ENCODE measurements at regions not wholly inside any gene's neighbourhood (a gene's known extent, or its start where the extent isn't known, plus 50 kb on each side); places are given as distances from the start of the nearest gene placed in this dataset.

GRCh38 chr16:26231647-26232046, 539.9 kb downstream of the HS3ST4 start:
- Histone ChIP-seq H3K4me3 (no peak overlapping the region), H3K4me2 (no peak overlapping the region), H3F3A (ENCODE audit: low read depth) (no peaks in the 10 kb centered on the region), H3K9ac (no peak overlapping the region), H3K9me3 (ENCODE audit: low read depth) (no peaks in the 10 kb centered on the region), H3K27ac (no peak overlapping the region), H3K36me3 (no peaks in the 10 kb centered on the region), H4K20me1 (ENCODE audit: low read depth) (no peaks in the 10 kb centered on the region), H3K79me2 (ENCODE audit: low read depth) (no peaks in the 10 kb centered on the region), H2AFZ (replicated peaks) (no peak overlapping the region), H3K27me3 (no peaks in the 10 kb centered on the region), H3K4me1 (no peaks in the 10 kb centered on the region)
- no peak for DNase-seq (ENCODE audit: low spot score)
- H3K4me3 Mint-ChIP-seq = no peak overlapping the region
- H3K36me3 Mint-ChIP-seq = no peaks in the 10 kb centered on the region
- no peak for TF ChIP-seq EZH2phosphoT487 (IDR thresholded peaks at IDR 0.05)
- no peak for TF ChIP-seq CTCF (IDR thresholded peaks at IDR 0.05)
- TF ChIP-seq EZH2 (IDR thresholded peaks at IDR 0.05) = no peak
- H3K27ac Mint-ChIP-seq = no peak overlapping the region
- H3K27me3 Mint-ChIP-seq (ENCODE audit: insufficient read depth, low read depth) = peaks cover 2% of the 10 kb centered on the region
- no peaks in the 10 kb centered on the region for H3K4me1 Mint-ChIP-seq
- no peaks in the 10 kb centered on the region for H3K9me3 Mint-ChIP-seq

DNA sequence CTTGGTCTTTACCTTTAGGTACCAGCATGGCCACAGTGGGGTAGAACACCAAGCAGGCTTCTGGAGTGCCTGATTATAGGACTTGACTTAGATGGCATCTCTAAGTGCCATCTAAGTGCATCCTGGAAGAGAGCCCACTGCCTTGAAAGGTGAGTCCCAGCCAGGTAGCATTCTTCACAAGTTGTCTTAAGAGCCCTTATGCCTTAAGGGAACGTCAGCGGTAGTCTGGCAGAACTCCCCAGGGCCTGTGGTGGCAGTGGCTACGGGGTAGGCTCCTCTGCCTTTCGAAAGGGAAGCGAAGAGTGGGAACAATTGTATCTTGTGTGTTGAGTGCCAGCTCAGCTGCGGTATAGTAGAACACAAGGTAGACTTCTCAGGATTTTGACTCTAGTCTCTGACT, 549.0 kb downstream of the HS3ST4 start:
- H3K4me3 ChIP-seq = no peak overlapping the region
- Mint-ChIP-seq H3K4me1 (no peaks in the 10 kb centered on the region), H3K36me3 (peaks cover 5% of the 10 kb centered on the region), H3K27me3 (ENCODE audit: insufficient read depth, low read depth) (peaks cover 3% of the 10 kb centered on the region), H3K4me3 (no peak overlapping the region), H3K9me3 (peaks cover 32% of the 10 kb centered on the region), H3K27ac (no peak overlapping the region)
- H2AFZ ChIP-seq (replicated peaks) = no peak overlapping the region
- no peak for TF ChIP-seq EZH2phosphoT487 (IDR thresholded peaks at IDR 0.05)
- H3K27ac ChIP-seq = no peak overlapping the region
- no peak overlapping the region for H3K4me2 ChIP-seq
- H4K20me1 ChIP-seq (ENCODE audit: low read depth) = no peaks in the 10 kb centered on the region
- H3K9ac ChIP-seq = no peak overlapping the region
- no peaks in the 10 kb centered on the region for H3K79me2 ChIP-seq (ENCODE audit: low read depth)
- peaks cover 9% of the 10 kb centered on the region for H3K9me3 ChIP-seq (ENCODE audit: low read depth)
- H3F3A ChIP-seq (ENCODE audit: low read depth) = no peaks in the 10 kb centered on the region
- H3K36me3 ChIP-seq = peaks cover 5% of the 10 kb centered on the region
- no peaks in the 10 kb centered on the region for H3K27me3 ChIP-seq
- H3K4me1 ChIP-seq = no peaks in the 10 kb centered on the region
- no peak for DNase-seq (ENCODE audit: low spot score)

DNA sequence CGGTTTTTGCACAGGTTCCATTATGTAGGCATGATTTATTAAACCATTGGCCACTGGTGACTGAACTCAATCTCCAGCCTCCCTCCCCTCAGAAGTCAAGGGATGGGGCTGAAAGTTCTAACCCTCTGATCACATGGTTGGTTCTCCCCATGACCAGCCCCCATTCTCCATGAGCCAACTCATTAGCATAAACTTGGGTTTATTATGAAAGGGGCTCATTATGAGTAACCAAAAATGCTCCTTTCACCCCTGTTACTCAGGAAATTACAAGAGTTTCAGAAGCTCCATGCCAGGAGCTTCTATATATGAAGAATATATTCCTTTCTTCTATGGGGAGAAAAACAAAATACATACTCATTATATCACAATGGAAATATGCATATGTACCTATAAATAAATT, 555.3 kb downstream of the HS3ST4 start:
- Mint-ChIP-seq H3K36me3 (peaks cover 5% of the 10 kb centered on the region), H3K27ac (no peak overlapping the region), H3K4me1 (no peaks in the 10 kb centered on the region), H3K4me3 (no peak overlapping the region), H3K27me3 (ENCODE audit: insufficient read depth, low read depth) (no peaks in the 10 kb centered on the region), H3K9me3 (peaks cover 30% of the 10 kb centered on the region)
- no peak for TF ChIP-seq EZH2phosphoT487 (IDR thresholded peaks at IDR 0.05)
- TF ChIP-seq EZH2 (IDR thresholded peaks at IDR 0.05) = no peak
- no peak for TF ChIP-seq CTCF (IDR thresholded peaks at IDR 0.05)
- H2AFZ ChIP-seq (replicated peaks) = no peak overlapping the region
- no peak overlapping the region for H3K27ac ChIP-seq
- peaks cover 5% of the 10 kb centered on the region for H3K36me3 ChIP-seq
- no peak overlapping the region for H3K9ac ChIP-seq
- no peak for DNase-seq (ENCODE audit: low spot score)
- no peaks in the 10 kb centered on the region for H3K79me2 ChIP-seq (ENCODE audit: low read depth)
- H4K20me1 ChIP-seq (ENCODE audit: low read depth) = no peaks in the 10 kb centered on the region
- H3K27me3 ChIP-seq = no peaks in the 10 kb centered on the region
- H3K4me1 ChIP-seq = no peaks in the 10 kb centered on the region
- H3F3A ChIP-seq (ENCODE audit: low read depth) = no peaks in the 10 kb centered on the region
- no peak overlapping the region for H3K4me2 ChIP-seq
- peaks cover 9% of the 10 kb centered on the region for H3K9me3 ChIP-seq (ENCODE audit: low read depth)
- H3K4me3 ChIP-seq = no peak overlapping the region

DNA sequence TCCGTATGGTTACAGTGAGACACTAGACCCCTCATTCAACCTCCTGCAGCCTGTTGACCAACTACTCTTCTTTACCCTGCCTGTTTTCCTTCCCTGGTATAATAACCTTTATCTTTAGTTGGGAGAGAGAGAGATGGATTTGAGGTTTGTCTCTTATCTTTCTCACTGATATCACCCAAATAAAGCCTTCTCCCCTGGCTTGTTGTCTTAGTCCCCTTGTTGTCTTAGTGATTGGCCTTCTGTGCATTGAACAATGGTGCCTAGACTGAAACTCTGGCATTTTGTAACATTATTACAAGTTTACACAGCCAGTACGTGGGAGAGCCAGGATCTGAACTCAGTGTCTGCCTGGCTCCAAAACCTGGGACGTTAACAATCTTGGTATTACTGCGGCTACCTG, 560.8 kb downstream of the HS3ST4 start:
- TF ChIP-seq CTCF (IDR thresholded peaks at IDR 0.05) = no peak
- TF ChIP-seq EZH2phosphoT487 (IDR thresholded peaks at IDR 0.05) = no peak
- TF ChIP-seq EZH2 (IDR thresholded peaks at IDR 0.05) = no peak
- Histone ChIP-seq H2AFZ (replicated peaks) (no peak overlapping the region), H3K9me3 (ENCODE audit: low read depth) (peaks cover 5% of the 10 kb centered on the region), H3K36me3 (no peaks in the 10 kb centered on the region), H3K27ac (no peak overlapping the region), H3F3A (ENCODE audit: low read depth) (no peaks in the 10 kb centered on the region), H3K9ac (no peak overlapping the region), H3K4me2 (no peak overlapping the region), H3K27me3 (no peaks in the 10 kb centered on the region), H3K4me3 (no peak overlapping the region), H3K4me1 (no peaks in the 10 kb centered on the region), H4K20me1 (ENCODE audit: low read depth) (no peaks in the 10 kb centered on the region), H3K79me2 (ENCODE audit: low read depth) (no peaks in the 10 kb centered on the region)
- Mint-ChIP-seq H3K9me3 (peaks cover 13% of the 10 kb centered on the region), H3K27me3 (ENCODE audit: insufficient read depth, low read depth) (peaks cover 6% of the 10 kb centered on the region), H3K27ac (no peak overlapping the region), H3K4me3 (no peak overlapping the region), H3K4me1 (no peaks in the 10 kb centered on the region), H3K36me3 (no peaks in the 10 kb centered on the region)
- no peak for DNase-seq (ENCODE audit: low spot score)
